Right cardiac atrium (tissue), 5 donors: ENCODE measurements at regions not wholly inside any gene's neighbourhood (a gene's known extent, or its start where the extent isn't known, plus 50 kb on each side); places are given as distances from the start of the nearest gene placed in this dataset.

ENCODE experiments used
- ATAC-seq, 2 donors: fragments of 200-7000 bp; cut with Tn5 transposase; one replicate each; pipeline versions ENCODE4 v1.8.0 to v1.9.1; 2020; ENCODE audit warnings: moderate library complexity in 2 of 2, mild to moderate bottlenecking in 1 of 2
- DNase-seq, 3 donors: peaks; one replicate each; pipeline ENCODE4 v3.0.0-alpha.2; 2020
- H3K27ac ChIP-seq: one replicate; pipeline ENCODE4 v1.5.1; 2013; ENCODE audit warnings: mild to moderate bottlenecking, low read length, control low read depth, moderate library complexity
- H3K27me3 ChIP-seq: one replicate; pipeline ENCODE4 v1.6.1; 2013; ENCODE audit not compliant: control insufficient read depth, insufficient read depth
- H3K4me1 ChIP-seq: one replicate; pipeline ENCODE4 v1.6.1; 2013; ENCODE audit warnings: low read length; ENCODE audit not compliant: control insufficient read depth, insufficient read depth
- H3K4me3 ChIP-seq: one replicate; pipeline ENCODE4 v1.5.1; 2013; ENCODE audit warnings: low read length, control low read depth
- H3K9me3 ChIP-seq: one replicate; pipeline ENCODE4 v1.6.1; 2013; ENCODE audit warnings: low read length; ENCODE audit not compliant: control insufficient read depth
- WGBS: extraction: QIAGEN DNeasy Blood & Tissue Kit; methylation state at CpG from one replicate; pipeline ENCODE4 v1.1.7; 2013; 5-methylcytosine and 5-hydroxymethylcytosine counted together
- intact Hi-C, 4 donors: fragments of 100-400 bp; cut with DNase I; formaldehyde crosslinking; loops; one replicate each; pipeline versions ENCODE4 v1.11.0 to v1.14.0; 2022 to 2023
- donor health status: healthy with polysubstance abuse.
- donor health status: DM: no; HTN: yes; CAD: no.
- donor health status: DM: no; HTN: no; CAD: no.
- donor health status: DM: no; HTN: yes; CAD: no; lungs with severe emphysema.
- donor health status: DM: yes; HTN: yes; CAD: no.

DNA sequence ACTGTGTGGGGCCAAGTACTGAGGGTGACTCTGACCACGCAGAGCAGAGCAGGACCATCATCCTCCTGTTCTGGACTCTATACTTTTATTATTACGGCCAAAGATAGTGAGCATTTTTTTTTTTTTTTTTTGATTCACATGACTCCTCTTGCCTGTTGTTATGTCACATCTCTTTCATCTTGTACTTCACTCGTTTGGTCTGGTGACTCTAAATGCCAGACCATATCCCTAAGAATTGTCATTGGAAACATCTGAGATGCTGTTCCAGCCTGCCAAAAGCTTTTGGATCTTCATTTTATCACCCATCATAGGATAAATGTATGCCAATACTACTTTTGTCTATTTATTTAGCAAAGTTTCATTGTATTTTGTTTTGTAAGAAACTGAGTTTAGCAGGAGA, 168.2 kb upstream of the RAI14 start:
- WGBS, result 58% methylated on average over 3 of the region's 3 CpGs

DNA sequence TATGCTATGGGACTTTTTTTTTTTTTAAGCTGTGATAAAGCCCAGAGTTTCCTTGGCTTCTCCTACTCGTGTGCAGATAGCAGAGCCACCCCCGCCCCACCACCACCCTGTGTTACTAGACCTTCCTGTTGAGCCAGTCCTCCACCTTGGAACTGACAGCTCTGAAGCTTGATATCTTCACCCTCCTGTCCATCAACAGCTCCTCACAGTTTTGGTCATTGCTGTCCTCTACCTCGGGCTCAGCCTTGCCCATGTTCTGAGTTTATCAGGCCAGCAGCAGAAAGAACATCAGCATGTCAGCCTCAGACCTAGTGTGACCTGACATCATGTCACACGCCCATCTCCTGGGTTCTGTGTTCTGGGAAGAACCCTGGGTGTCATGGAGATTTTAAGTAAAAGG, 167.1 kb upstream of the RAI14 start:
- DNase-seq, result no peak
- H3K27ac ChIP-seq, result peak overlapping the region; percentile 79
- H3K4me1 ChIP-seq, result peaks cover 7% of the 10 kb centered on the region
- H3K9me3 ChIP-seq, result no peaks in the 10 kb centered on the region
- WGBS, result 32% methylated on average over 4 of the region's 4 CpGs
- no peaks in the 10 kb centered on the region for H3K27me3 ChIP-seq
- ATAC-seq, result peak; percentile 52 to 70
- H3K4me3 ChIP-seq, result no peak overlapping the region
- intact Hi-C loops, result loop anchor here (5.0 to 10.0 kb wide), 3 partner anchors 33 to 516 kb away; no protein-coding TSS in a partner anchor

More for the DNA sequence above, 168.2 kb upstream of the RAI14 start:
- intact Hi-C loops, result loop anchor here (5.0 to 10.0 kb wide), 3 partner anchors 34 to 517 kb away; no protein-coding TSS in a partner anchor
- Histone ChIP-seq H3K4me1 (peaks cover 7% of the 10 kb centered on the region), H3K9me3 (no peaks in the 10 kb centered on the region), H3K4me3 (no peak overlapping the region), H3K27me3 (no peaks in the 10 kb centered on the region), H3K27ac (peak overlapping the region; percentile 77)
- peak in 1 of 2 donors; percentile 17 for ATAC-seq
- DNase-seq, result no peak

DNA sequence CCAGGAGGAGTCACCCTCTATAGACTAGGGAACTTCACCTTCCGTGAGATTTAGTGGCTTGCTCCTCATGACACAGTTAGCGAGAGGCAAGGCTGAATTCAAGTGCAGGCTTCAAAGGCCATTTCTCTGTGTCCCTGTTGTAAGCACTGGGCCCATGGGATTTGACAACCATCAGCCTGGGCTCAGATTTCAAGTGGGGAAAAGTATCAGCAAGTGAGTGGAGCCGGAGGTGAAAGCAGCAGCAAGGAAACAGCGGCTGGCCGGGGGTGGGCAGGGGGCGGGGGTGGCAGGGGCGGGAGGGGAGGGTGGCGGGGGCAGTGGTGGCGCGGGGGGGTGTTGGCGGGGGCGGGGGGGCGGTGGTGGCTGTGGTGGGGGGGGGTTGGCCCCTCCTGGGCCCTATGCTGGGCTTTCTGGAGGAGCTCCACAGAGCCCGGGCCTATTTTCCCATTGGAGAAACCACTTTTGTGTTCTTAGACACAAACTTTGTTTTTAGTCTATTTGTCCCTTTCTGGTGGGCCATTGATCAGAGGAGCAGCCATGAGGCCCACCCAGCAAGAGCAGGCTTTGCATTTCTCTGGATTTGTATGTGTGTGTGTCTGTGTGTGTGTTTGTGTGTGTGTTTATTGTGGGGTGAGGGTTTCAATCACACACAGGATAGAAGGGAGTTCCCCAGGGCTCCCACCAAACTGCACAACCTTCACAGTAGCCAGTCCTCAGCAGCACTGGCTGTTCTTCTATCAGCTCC, 165.4 kb upstream of the RAI14 start:
- peaks cover 7% of the 10 kb centered on the region for H3K4me1 ChIP-seq
- ATAC-seq (no peak), DNase-seq (no peak)
- intact Hi-C loops, result loop anchor here in 1 of 4 donors (10.0 kb wide), 1 partner anchor 164 kb away; the partner anchor contains the start of gene RAI14
- H3K27me3 ChIP-seq, result no peaks in the 10 kb centered on the region
- 26% methylated on average over 7 of the region's 14 CpGs for WGBS
- H3K9me3 ChIP-seq, result no peaks in the 10 kb centered on the region
- no peak overlapping the region for H3K4me3 ChIP-seq
- peak overlapping the region; percentile 88 for H3K27ac ChIP-seq

DNA sequence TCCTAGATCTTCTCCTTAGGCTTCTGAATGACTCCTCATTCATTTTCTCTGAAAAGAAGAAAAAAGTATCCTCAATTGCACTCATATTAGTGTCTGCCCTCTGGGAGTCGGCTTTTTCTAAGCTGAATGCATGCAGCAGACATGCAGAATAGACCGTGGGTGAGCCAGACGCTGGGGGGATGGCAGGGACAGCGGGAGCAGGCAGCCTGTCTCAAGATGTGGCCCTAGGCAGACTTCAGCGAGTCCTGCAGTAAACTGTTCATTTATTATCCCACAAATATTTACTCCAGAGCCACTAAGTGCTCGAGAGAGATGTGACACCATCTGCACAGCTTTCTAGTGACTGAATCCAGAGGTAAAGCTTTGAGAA, 164.9 kb upstream of the RAI14 start:
- no peak for ATAC-seq
- Histone ChIP-seq H3K9me3 (no peaks in the 10 kb centered on the region), H3K4me1 (peaks cover 7% of the 10 kb centered on the region), H3K4me3 (no peak overlapping the region), H3K27ac (no peak overlapping the region), H3K27me3 (no peaks in the 10 kb centered on the region)
- 68% methylated on average over 6 of the region's 6 CpGs for WGBS
- intact Hi-C loops, result loop anchor here in 1 of 4 donors (10.0 kb wide), 1 partner anchor 164 kb away; the partner anchor contains the start of gene RAI14
- DNase-seq, result no peak

DNA sequence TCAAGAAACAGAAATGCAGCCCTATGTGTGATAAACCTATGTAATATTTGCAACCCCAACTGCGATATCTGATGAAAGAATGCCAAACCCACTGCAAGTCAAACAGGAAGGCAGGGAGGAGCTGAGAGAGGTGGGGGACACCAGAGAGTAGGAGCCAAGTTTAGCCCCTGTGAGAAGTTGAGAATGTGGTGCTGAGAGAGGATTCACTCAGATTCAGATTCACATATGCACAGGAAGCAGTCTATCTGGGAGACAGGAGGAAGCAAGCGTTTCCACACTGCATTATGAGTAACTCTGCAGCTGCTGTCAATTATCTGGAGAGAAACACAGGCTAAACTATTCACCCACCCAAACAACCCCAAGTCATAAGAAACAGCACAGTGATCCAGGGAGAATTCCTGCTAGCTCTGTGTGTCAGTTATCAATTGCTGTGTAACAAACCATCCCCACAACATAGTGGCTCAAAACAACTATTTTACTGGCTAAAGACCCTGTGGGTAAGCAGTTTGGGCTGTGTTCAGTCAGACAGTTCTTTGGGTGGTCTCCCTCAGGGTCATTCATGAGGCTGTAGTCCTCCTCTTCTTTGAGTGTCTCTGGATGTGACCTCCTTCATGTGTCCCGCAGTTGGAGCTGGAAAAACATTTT, 161.9 kb upstream of the RAI14 start:
- Histone ChIP-seq H3K4me3 (no peak overlapping the region), H3K9me3 (no peaks in the 10 kb centered on the region), H3K27me3 (no peaks in the 10 kb centered on the region), H3K27ac (no peak overlapping the region), H3K4me1 (peaks cover 2% of the 10 kb centered on the region)
- intact Hi-C loops, result loop anchor here in 1 of 4 donors (10.0 kb wide), 1 partner anchor 161 kb away; the partner anchor contains the start of gene RAI14
- 81% methylated on average over 3 of the region's 3 CpGs for WGBS
- DNase-seq, result no peak
- no peak for ATAC-seq

DNA sequence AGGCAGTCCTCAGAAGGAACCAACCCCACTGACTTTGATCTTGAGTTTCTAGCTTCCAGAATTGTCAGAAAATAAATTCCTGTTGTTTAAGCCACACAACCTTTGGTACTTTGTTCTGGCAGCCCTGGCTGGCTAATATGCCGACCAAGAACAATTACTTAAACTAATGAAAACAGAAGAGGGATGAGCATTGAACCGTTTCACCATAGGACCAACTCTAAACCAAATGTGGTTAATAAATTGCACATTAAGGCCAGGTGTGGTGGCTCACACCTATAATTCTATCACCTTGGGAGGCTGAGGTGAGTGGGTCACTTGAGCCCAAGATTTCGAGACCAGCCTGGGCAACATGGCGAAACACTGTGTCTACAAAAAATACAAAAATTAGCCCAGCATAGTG, 160.9 kb upstream of the RAI14 start:
- ATAC-seq (no peak), DNase-seq (no peak)
- no peaks in the 10 kb centered on the region for H3K27me3 ChIP-seq
- no peak overlapping the region for H3K4me3 ChIP-seq
- H3K27ac ChIP-seq, result no peak overlapping the region
- intact Hi-C loops, result loop anchor here in 1 of 4 donors (10.0 kb wide), 1 partner anchor 160 kb away; the partner anchor contains the start of gene RAI14
- peaks cover 6% of the 10 kb centered on the region for H3K4me1 ChIP-seq
- WGBS, result 93% methylated on average over 4 of the region's 4 CpGs
- no peaks in the 10 kb centered on the region for H3K9me3 ChIP-seq

DNA sequence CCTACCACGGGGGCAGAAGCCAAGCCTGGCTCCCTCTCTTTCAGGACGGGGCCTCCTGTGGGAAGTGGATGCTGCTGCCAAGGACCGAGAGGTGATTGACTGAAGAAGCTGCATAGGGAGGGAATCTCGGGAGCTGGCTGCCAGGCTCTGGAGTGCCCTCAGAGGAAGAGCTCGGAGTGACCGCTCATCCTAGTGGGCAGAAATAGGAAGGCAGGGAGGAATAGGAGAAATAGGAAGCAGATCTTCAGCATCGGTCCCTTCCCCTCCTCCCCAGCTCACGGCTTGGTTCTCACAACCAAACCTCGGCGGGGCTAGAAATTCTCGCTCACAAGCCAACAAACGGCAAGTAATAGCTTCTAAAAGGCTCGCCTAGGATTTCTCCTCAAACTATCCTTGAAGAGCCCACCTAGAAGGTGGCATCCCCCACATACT, 159.9 kb upstream of the RAI14 start:
- H3K27ac ChIP-seq, result no peak overlapping the region
- ATAC-seq, result peak in 1 of 2 donors; percentile 25
- 42% methylated on average over 13 of the region's 13 CpGs for WGBS

DNA sequence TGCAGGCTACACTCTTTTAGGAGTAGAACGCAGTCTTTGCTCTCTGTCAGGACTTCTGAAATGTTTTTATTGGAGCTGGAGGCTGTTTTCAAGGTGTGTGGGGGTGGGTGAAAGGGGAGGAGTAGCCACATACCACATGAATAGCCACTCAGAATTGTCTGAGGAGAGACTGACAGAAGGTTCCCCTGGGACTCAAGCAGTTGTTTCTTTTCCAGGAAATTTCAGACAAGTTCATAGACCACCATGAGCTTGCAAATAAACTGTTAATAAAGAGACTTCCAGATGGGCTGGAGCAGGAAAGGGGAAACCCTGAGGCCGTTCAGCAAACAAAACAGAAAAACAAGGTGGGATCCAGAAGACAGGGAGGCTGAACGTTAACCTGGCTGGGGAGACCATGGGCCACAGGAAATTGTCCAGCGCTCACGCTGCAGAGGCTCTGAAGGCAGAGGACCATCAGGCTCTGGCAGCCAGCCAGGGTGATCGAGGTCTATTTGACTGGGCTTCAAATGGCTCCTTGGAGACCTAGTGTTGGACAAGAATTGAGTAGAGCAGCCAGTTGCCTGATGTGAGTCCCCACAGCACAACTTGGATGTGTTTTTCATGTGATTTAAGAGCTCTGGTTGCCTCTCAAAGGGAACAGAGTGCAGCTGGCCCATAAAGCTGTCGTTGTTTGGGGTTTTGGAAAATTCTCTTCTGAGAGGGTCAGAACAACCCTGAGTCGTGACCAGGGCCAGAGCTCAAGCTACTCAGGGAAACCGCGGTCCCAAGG, 159.2 kb upstream of the RAI14 start:
- DNase-seq (peak; percentile 76 to 94 (median 91)), ATAC-seq (peak; percentile 70 to 92)
- intact Hi-C loops, result loop anchor here in 1 of 4 donors (10.0 kb wide), 1 partner anchor 158 kb away; the partner anchor contains the start of gene RAI14
- no peaks in the 10 kb centered on the region for H3K27me3 ChIP-seq
- no peak overlapping the region for H3K4me3 ChIP-seq
- H3K4me1 ChIP-seq, result peaks cover 5% of the 10 kb centered on the region
- WGBS, result 41% methylated on average over 10 of the region's 10 CpGs
- H3K9me3 ChIP-seq, result no peaks in the 10 kb centered on the region
- H3K27ac ChIP-seq, result peak overlapping the region; percentile 28

More for the DNA sequence above, 159.9 kb upstream of the RAI14 start:
- Histone ChIP-seq H3K4me1 (peaks cover 5% of the 10 kb centered on the region), H3K27me3 (no peaks in the 10 kb centered on the region), H3K9me3 (no peaks in the 10 kb centered on the region), H3K4me3 (no peak overlapping the region)
- intact Hi-C loops, result loop anchor here in 1 of 4 donors (10.0 kb wide), 1 partner anchor 159 kb away; the partner anchor contains the start of gene RAI14
- DNase-seq, result peak in 2 of 3 donors; percentile 61 to 74

DNA sequence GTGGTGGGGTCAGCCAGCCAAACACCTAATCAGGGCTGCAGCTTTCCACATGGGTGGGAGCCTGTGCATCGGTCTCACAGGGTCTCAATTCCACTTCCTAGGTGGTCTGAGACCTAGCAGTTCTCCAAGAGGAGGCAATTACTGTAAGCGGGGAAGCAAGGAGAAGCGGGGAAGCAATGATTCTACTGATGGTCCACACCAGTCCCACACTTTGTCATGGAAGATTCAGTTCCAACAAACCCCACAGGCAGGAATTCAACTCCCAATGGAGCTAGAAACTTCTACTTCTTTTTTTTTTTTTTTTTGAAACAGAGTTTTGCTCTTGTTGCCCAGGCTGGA, 158.7 kb upstream of the RAI14 start:
- intact Hi-C loops, result loop anchor here in 1 of 4 donors (10.0 kb wide), 1 partner anchor 157 kb away; the partner anchor contains the start of gene RAI14

DNA sequence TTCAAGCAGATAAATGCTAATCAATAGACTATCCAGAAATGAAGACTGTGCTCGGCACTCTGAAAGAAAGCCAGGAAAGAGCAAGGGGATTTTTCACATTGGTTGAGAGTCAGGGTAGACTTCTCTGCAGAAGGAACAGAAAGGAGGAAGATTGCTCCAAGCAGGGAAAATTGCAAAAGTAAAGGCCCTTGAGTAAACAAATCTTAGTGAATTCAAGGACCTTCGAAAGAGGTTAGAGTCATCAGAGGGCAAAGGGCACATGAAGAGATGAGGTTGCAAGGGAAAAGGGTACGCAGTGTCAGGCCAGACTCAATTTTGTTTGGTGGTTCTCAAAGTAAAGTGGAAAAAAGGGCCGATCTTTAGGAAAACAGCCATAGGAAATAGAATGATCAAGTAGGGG, 157.6 kb upstream of the RAI14 start:
- peaks cover 2% of the 10 kb centered on the region for H3K9me3 ChIP-seq
- H3K4me1 ChIP-seq, result peaks cover 9% of the 10 kb centered on the region

More for the DNA sequence above, 158.7 kb upstream of the RAI14 start:
- ATAC-seq (no peak), DNase-seq (peak in 1 of 3 donors; percentile 85)
- peak overlapping the region; percentile 28 for H3K27ac ChIP-seq
- peaks cover 2% of the 10 kb centered on the region for H3K9me3 ChIP-seq
- H3K27me3 ChIP-seq, result no peaks in the 10 kb centered on the region
- no peak overlapping the region for H3K4me3 ChIP-seq
- WGBS, result 64% methylated on average over 3 of the region's 3 CpGs
- peaks cover 5% of the 10 kb centered on the region for H3K4me1 ChIP-seq

More for the DNA sequence above, 157.6 kb upstream of the RAI14 start:
- Histone ChIP-seq H3K27me3 (no peaks in the 10 kb centered on the region), H3K27ac (no peak overlapping the region), H3K4me3 (no peak overlapping the region)
- DNase-seq (no peak), ATAC-seq (no peak)
- WGBS, result 74% methylated on average over 4 of the region's 4 CpGs
- intact Hi-C loops, result loop anchor here in 1 of 4 donors (10.0 kb wide), 1 partner anchor 156 kb away; the partner anchor contains the start of gene RAI14
